ENCODE measurements at regions not wholly inside any gene's neighbourhood (a gene's known extent, or its start where the extent isn't known, plus 50 kb on each side); places are given as distances from the start of the nearest gene placed in this dataset.

DNA sequence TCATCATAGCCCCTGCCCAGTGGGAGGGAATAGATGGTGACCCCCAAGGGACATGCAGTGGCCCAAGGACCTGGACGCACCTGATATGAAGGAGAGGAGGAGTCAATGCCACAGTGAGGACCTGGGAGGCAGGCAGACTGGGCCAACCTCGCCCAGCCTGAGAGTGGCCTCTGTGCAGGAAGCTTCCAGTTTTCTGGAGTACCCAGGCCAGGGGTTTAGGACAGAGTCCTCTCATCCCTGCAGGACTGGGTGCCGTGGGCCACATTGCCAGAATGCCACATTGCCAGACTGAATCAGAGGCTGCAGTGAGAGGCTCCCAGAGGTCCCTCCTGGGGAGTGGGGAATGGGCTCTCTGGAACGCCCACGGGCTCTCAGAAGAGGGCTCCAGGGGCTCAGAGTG, 82.9 kb upstream of the VSTM2B start:
- H3K9ac ChIP-seq, result no peak overlapping the region
- no peaks in the 10 kb centered on the region for H3K9me2 ChIP-seq (ENCODE audit: insufficient read depth)
- in situ Hi-C loops (cut with MboI), result no loop called here
- H2AFZ ChIP-seq, result no peak overlapping the region
- H4K20me1 ChIP-seq (ENCODE audit: insufficient read depth), result no peaks in the 10 kb centered on the region
- H3K4me1 ChIP-seq (ENCODE audit: insufficient read depth), result no peaks in the 10 kb centered on the region
- WGBS, 2 experiments (ENCODE audit: low coverage in 1 of 2, low lambda C conversion rate in 2 of 2, missing lambda C conversion rate in 2 of 2), result 14 to 23% methylated on average over 5 of the region's 5 CpGs
- H3K4me3 ChIP-seq, result no peak overlapping the region
- no peak for TF ChIP-seq EZH2phosphoT487 (IDR thresholded peaks at IDR 0.05; ENCODE audit: insufficient read depth, low read depth)
- TF ChIP-seq EZH2 (IDR thresholded peaks at IDR 0.05; ENCODE audit: insufficient read depth, poor library complexity, severe bottlenecking), result no peak
- H3K4me2 ChIP-seq (ENCODE audit: unreplicated experiment), result no peak overlapping the region
- no peaks in the 10 kb centered on the region for H3K36me3 ChIP-seq (ENCODE audit: low read depth)
- no peak overlapping the region for H3K27ac ChIP-seq
- no peak for DNase-seq
- H3K9me3 ChIP-seq (ENCODE audit: low read depth), result no peaks in the 10 kb centered on the region
- H3K27me3 ChIP-seq (replicated peaks; ENCODE audit: insufficient read depth), result no peaks in the 10 kb centered on the region
- H3F3A ChIP-seq (ENCODE audit: insufficient read depth), result no peaks in the 10 kb centered on the region
- H3K79me2 ChIP-seq (ENCODE audit: insufficient read depth), result no peaks in the 10 kb centered on the region

DNA sequence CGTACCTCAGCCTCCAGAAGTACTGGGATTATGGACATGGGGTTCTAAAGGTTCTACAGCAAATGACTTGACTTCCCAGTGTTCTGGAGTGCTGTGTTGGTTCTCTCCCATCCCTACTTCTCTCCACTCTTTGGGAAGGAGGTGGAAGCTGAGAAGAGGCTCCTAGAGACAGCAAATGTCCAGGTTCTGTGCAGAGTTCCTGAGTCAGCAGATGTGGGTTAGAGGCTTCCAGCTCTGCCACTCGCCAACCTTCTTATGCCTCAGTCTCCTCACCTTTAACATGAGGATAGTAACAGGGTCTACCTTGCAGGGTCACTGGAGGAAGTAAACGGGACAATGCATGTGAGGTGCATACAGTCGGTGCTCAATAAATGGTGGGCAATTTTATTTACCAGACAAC, 80.5 kb upstream of the VSTM2B start:
- no peaks in the 10 kb centered on the region for H3K79me2 ChIP-seq (ENCODE audit: insufficient read depth)
- no peaks in the 10 kb centered on the region for H3K36me3 ChIP-seq (ENCODE audit: low read depth)
- no peaks in the 10 kb centered on the region for H3K9me3 ChIP-seq (ENCODE audit: low read depth)
- H3K27ac ChIP-seq, result no peak overlapping the region
- no peak overlapping the region for H3K4me3 ChIP-seq
- H3F3A ChIP-seq (ENCODE audit: insufficient read depth), result no peaks in the 10 kb centered on the region
- H3K4me1 ChIP-seq (ENCODE audit: insufficient read depth), result no peaks in the 10 kb centered on the region
- no peak for TF ChIP-seq EZH2phosphoT487 (IDR thresholded peaks at IDR 0.05; ENCODE audit: insufficient read depth, low read depth)
- WGBS, 2 experiments (ENCODE audit: low coverage in 1 of 2, low lambda C conversion rate in 2 of 2, missing lambda C conversion rate in 2 of 2), result 17 to 19% methylated on average over 4 of the region's 4 CpGs
- H3K4me2 ChIP-seq (ENCODE audit: unreplicated experiment), result no peak overlapping the region
- no peak overlapping the region for H3K9ac ChIP-seq
- DNase-seq, result no peak
- H4K20me1 ChIP-seq (ENCODE audit: insufficient read depth), result no peaks in the 10 kb centered on the region
- H3K27me3 ChIP-seq (replicated peaks; ENCODE audit: insufficient read depth), result no peaks in the 10 kb centered on the region
- H2AFZ ChIP-seq, result no peak overlapping the region
- in situ Hi-C loops (cut with MboI), result no loop called here
- no peaks in the 10 kb centered on the region for H3K9me2 ChIP-seq (ENCODE audit: insufficient read depth)

DNA sequence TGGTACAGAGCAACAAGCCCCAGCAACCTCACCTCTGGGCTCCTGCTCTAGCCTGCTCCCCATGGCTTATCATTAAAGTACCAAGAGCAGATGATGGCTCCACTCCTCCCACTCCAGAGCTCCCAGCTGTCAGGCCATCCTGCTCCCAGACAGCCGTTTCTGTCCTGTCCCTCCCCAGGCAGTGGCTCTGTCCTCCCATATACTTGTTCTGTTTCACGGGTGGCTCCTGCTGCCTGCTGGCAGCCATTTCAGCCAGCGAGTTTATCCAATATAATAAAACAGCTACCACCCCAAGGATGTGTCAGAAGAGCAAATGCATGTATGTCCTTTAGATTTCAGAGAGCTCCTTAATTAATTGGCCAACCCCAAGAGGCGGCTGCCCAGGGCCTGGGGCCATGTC, 79.4 kb upstream of the VSTM2B start:
- Histone ChIP-seq H3K27me3 (replicated peaks; ENCODE audit: insufficient read depth) (no peaks in the 10 kb centered on the region), H3K4me3 (no peak overlapping the region), H3K4me1 (ENCODE audit: insufficient read depth) (no peaks in the 10 kb centered on the region), H3K36me3 (ENCODE audit: low read depth) (no peaks in the 10 kb centered on the region), H3F3A (ENCODE audit: insufficient read depth) (no peaks in the 10 kb centered on the region), H3K9me3 (ENCODE audit: low read depth) (no peaks in the 10 kb centered on the region), H3K9me2 (ENCODE audit: insufficient read depth) (no peaks in the 10 kb centered on the region), H3K27ac (no peak overlapping the region), H3K9ac (no peak overlapping the region), H2AFZ (no peak overlapping the region), H3K79me2 (ENCODE audit: insufficient read depth) (no peaks in the 10 kb centered on the region), H4K20me1 (ENCODE audit: insufficient read depth) (no peaks in the 10 kb centered on the region), H3K4me2 (ENCODE audit: unreplicated experiment) (no peak overlapping the region)
- in situ Hi-C loops (cut with MboI), result no loop called here
- whole genome bisulfite sequencing, 2 experiments (ENCODE audit: low coverage in 1 of 2, low lambda C conversion rate in 2 of 2, missing lambda C conversion rate in 2 of 2), result 10 to 14% methylated on average over 4 of the region's 4 CpGs
- no peak for DNase-seq
- no peak for TF ChIP-seq EZH2 (IDR thresholded peaks at IDR 0.05; ENCODE audit: insufficient read depth, poor library complexity, severe bottlenecking)
- no peak for TF ChIP-seq EZH2phosphoT487 (IDR thresholded peaks at IDR 0.05; ENCODE audit: insufficient read depth, low read depth)

DNA sequence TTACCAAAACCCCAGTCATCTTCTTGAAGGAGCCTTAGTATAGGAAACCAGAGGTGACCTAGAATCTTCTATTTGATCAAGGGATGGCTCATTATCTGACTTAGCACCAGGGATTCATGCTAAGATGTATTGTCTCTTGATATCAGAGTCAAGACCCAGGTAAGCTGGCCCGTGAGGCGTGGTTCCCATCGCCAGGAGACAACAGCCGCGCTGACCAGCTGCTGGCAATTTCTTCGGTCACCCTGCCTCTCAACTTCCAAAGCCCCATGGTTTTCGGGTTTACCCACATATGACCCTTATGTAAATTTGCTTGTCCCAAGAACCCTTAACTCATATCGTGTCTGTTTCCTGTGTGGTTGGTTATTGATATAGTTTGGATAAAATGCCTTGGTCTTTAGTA, 77.7 kb upstream of the VSTM2B start:
- Histone ChIP-seq H3K27ac (no peak overlapping the region), H3K9me3 (ENCODE audit: low read depth) (no peaks in the 10 kb centered on the region), H2AFZ (no peak overlapping the region), H3F3A (ENCODE audit: insufficient read depth) (no peaks in the 10 kb centered on the region), H3K4me2 (ENCODE audit: unreplicated experiment) (no peak overlapping the region), H3K27me3 (replicated peaks; ENCODE audit: insufficient read depth) (no peaks in the 10 kb centered on the region), H3K36me3 (ENCODE audit: low read depth) (no peaks in the 10 kb centered on the region), H3K79me2 (ENCODE audit: insufficient read depth) (no peaks in the 10 kb centered on the region), H3K9ac (no peak overlapping the region), H4K20me1 (ENCODE audit: insufficient read depth) (no peaks in the 10 kb centered on the region), H3K9me2 (ENCODE audit: insufficient read depth) (no peaks in the 10 kb centered on the region), H3K4me3 (no peak overlapping the region), H3K4me1 (ENCODE audit: insufficient read depth) (no peaks in the 10 kb centered on the region)
- in situ Hi-C loops (cut with MboI), result no loop called here
- TF ChIP-seq EZH2phosphoT487 (IDR thresholded peaks at IDR 0.05; ENCODE audit: insufficient read depth, low read depth) (no peak), EZH2 (IDR thresholded peaks at IDR 0.05; ENCODE audit: insufficient read depth, poor library complexity, severe bottlenecking) (no peak)
- 43 to 62% methylated on average over 8 of the region's 8 CpGs for WGBS, 2 experiments (ENCODE audit: low coverage in 1 of 2, low lambda C conversion rate in 2 of 2, missing lambda C conversion rate in 2 of 2)
- DNase-seq, result no peak

DNA sequence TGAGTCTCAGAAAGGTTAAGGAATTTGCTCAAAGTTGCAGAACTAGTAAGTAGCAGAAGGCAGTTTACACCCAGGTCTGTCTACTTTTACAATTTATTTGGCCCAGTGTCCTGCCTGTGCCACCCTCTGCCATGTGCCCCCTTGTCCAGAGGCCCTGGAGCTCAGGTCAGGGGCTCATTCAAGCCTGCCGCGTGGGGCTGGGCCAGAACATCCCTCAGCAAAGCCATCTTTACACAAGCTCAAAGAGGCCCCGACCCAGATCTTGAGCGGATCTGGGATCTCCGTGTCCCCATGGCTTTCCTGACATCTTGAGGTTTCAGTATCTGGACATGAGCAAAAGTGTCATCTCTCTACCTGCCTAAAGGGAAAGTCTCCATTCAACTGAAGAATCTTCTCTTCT, 76.4 kb upstream of the VSTM2B start:
- TF ChIP-seq EZH2 (IDR thresholded peaks at IDR 0.05; ENCODE audit: insufficient read depth, poor library complexity, severe bottlenecking) (no peak), EZH2phosphoT487 (IDR thresholded peaks at IDR 0.05; ENCODE audit: insufficient read depth, low read depth) (no peak)
- no peak for DNase-seq

More for the DNA sequence above, 76.4 kb upstream of the VSTM2B start:
- H3F3A ChIP-seq (ENCODE audit: insufficient read depth), result no peaks in the 10 kb centered on the region
- H4K20me1 ChIP-seq (ENCODE audit: insufficient read depth), result no peaks in the 10 kb centered on the region
- no peak overlapping the region for H2AFZ ChIP-seq
- H3K9ac ChIP-seq, result no peak overlapping the region
- H3K27me3 ChIP-seq (replicated peaks; ENCODE audit: insufficient read depth), result no peaks in the 10 kb centered on the region
- H3K4me1 ChIP-seq (ENCODE audit: insufficient read depth), result no peaks in the 10 kb centered on the region
- WGBS, 2 experiments (ENCODE audit: low coverage in 1 of 2, low lambda C conversion rate in 2 of 2, missing lambda C conversion rate in 2 of 2), result 43 to 49% methylated on average over 5 of the region's 5 CpGs
- no peaks in the 10 kb centered on the region for H3K9me2 ChIP-seq (ENCODE audit: insufficient read depth)
- no peak overlapping the region for H3K27ac ChIP-seq
- no peaks in the 10 kb centered on the region for H3K9me3 ChIP-seq (ENCODE audit: low read depth)
- H3K4me2 ChIP-seq (ENCODE audit: unreplicated experiment), result no peak overlapping the region
- no peaks in the 10 kb centered on the region for H3K79me2 ChIP-seq (ENCODE audit: insufficient read depth)
- no peaks in the 10 kb centered on the region for H3K36me3 ChIP-seq (ENCODE audit: low read depth)
- in situ Hi-C loops (cut with MboI), result no loop called here
- H3K4me3 ChIP-seq, result no peak overlapping the region
